Mucosa of stomach (tissue), 1 donor: ENCODE measurements at regions not wholly inside any gene's neighbourhood (a gene's known extent, or its start where the extent isn't known, plus 50 kb on each side); places are given as distances from the start of the nearest gene placed in this dataset.

Experiments used
- H3K27me3 ChIP-seq: one replicate; pipeline ENCODE4 v1.7.0; 2013; ENCODE audit warnings: mild to moderate bottlenecking, low read length; ENCODE audit not compliant: control insufficient read depth, insufficient read depth
- H3K36me3 ChIP-seq: one replicate; pipeline ENCODE4 v1.7.0; 2013; ENCODE audit warnings: low read length; ENCODE audit not compliant: control insufficient read depth, insufficient read depth
- H3K4me1 ChIP-seq: one replicate; pipeline ENCODE4 v1.7.0; 2013; ENCODE audit warnings: mild to moderate bottlenecking, low read length; ENCODE audit not compliant: control insufficient read depth, insufficient read depth
- H3K4me3 ChIP-seq: one replicate; pipeline ENCODE4 v1.7.0; 2013; ENCODE audit warnings: low read length
- H3K9ac ChIP-seq: one replicate; pipeline ENCODE4 v1.7.0; 2013; ENCODE audit warnings: mild to moderate bottlenecking, low read length, moderate library complexity
- H3K9me3 ChIP-seq: one replicate; pipeline ENCODE4 v1.7.0; 2013; ENCODE audit warnings: mild to moderate bottlenecking, low read length, moderate library complexity; ENCODE audit not compliant: control insufficient read depth
- donor health status: Pancreatic carcinoma.

GRCh38 chr1:60146884-60147283 is 73.3 kb upstream of the C1orf87 start:
- no peak overlapping the region for H3K9ac ChIP-seq
- no peaks in the 10 kb centered on the region for H3K27me3 ChIP-seq
- no peak overlapping the region for H3K4me3 ChIP-seq
- no peaks in the 10 kb centered on the region for H3K36me3 ChIP-seq
- no peaks in the 10 kb centered on the region for H3K9me3 ChIP-seq
- no peaks in the 10 kb centered on the region for H3K4me1 ChIP-seq

DNA sequence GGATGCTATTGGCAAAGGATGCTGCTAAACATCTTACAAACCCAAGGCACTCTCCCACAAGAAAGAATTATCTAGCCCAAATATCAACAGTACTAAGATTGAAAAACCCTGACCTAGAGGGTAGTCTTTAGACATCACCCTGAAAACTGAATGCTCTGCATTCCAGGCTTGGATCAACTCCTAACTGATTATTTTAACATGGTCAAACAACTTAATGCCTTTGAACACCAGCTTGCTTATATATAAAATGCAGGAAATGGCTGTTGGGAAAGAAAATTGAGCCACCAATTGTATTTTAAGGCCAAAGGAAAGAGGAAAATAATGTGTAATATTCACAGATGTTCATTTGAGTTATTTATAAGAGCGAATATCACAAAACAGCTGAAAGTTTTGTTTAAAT is 72.2 kb upstream of the C1orf87 start:
- Histone ChIP-seq H3K36me3 (no peaks in the 10 kb centered on the region), H3K9ac (no peak overlapping the region), H3K4me1 (no peaks in the 10 kb centered on the region), H3K9me3 (no peaks in the 10 kb centered on the region), H3K27me3 (no peaks in the 10 kb centered on the region), H3K4me3 (no peak overlapping the region)

DNA sequence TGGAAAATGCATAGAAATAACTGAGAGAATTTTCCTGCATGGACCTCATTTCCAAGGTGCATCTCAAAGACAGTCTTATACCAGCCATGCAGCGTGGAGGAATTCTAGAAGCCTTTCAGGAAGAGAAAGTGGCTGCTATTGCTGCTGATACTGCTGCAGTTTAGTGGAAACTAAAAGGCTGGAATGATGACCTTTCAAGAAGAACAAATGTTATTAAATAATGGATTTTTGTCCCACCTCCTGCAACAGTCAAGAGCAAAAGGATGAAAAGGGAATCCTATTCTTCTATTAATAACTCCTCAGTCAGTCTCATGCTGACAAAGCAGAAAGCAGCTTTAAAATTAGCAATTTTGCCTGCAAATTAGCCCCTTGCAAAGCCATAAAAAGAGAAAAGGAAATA is 68.2 kb upstream of the C1orf87 start:
- Histone ChIP-seq H3K36me3 (no peaks in the 10 kb centered on the region), H3K4me3 (no peak overlapping the region), H3K27me3 (no peaks in the 10 kb centered on the region), H3K9me3 (no peaks in the 10 kb centered on the region), H3K4me1 (no peaks in the 10 kb centered on the region), H3K9ac (no peak overlapping the region)

DNA sequence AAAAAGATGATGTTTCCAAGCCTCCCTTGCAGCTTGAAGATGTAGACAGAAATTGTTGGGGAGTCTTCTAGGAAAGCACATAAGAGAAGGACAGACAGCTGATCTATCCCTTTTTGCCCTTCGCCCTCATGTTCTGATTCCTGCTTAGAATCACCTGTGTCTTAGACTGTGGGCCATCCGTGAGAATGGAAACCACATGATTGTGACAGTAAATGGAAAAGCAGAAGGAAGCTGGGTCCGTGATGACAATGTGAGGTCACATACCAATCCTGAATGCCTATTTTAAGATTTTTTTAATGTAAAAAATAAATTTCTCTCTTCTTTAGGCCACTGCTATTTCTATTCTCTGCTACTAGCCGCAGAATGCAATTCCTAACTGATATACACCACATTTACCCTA is 67.7 kb upstream of the C1orf87 start:
- no peak overlapping the region for H3K4me3 ChIP-seq
- H3K27me3 ChIP-seq: no peaks in the 10 kb centered on the region
- H3K36me3 ChIP-seq: no peaks in the 10 kb centered on the region
- no peak overlapping the region for H3K9ac ChIP-seq
- no peaks in the 10 kb centered on the region for H3K4me1 ChIP-seq
- H3K9me3 ChIP-seq: no peaks in the 10 kb centered on the region

GRCh38 chr1:60137406-60137805 is 63.8 kb upstream of the C1orf87 start:
- no peak overlapping the region for H3K9ac ChIP-seq

DNA sequence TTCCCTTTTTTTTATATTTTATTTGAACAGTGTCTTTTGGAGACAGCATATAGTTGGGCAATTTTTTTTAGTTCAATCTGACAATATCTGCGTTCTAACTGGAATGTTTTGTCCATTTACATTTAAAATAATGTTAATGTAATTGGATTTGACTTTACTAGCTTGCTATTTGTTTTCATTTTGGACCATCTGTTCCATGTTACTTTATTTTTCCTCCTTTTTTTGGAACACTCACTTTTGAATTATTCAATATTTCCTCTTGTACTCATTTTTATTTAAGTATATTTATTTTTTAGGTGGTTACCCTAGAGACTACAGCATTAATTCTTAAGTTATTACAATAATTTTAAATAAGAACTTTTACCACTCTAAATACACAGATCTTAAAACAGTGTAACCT is 62.8 kb upstream of the C1orf87 start:
- Histone ChIP-seq H3K4me3 (no peak overlapping the region), H3K27me3 (no peaks in the 10 kb centered on the region), H3K9me3 (no peaks in the 10 kb centered on the region), H3K9ac (no peak overlapping the region), H3K36me3 (no peaks in the 10 kb centered on the region), H3K4me1 (no peaks in the 10 kb centered on the region)

More at GRCh38 chr1:60137406-60137805, 63.8 kb upstream of the C1orf87 start:
- Histone ChIP-seq H3K27me3 (no peaks in the 10 kb centered on the region), H3K9me3 (no peaks in the 10 kb centered on the region), H3K4me3 (no peak overlapping the region), H3K4me1 (no peaks in the 10 kb centered on the region), H3K36me3 (no peaks in the 10 kb centered on the region)

DNA sequence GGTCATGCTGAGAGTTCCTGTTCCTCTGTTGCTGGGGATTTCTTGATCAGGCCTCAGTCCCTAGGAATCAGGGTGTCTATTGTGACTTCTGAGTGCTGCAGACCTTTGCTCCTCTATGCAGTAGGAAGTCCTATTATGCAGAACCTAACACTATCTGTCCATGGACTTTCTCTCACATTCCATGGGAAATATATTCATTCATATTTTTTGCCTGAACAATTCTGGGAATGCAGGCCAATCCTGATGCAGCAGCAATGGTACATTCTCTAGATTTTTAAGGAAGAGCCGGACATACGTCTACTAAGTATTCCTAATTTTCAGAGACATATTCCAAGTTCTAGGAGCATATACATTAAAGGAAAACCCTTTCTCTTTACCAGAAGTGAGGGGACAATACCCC is 61.1 kb upstream of the C1orf87 start:
- Histone ChIP-seq H3K9me3 (no peaks in the 10 kb centered on the region), H3K4me3 (no peak overlapping the region), H3K9ac (no peak overlapping the region), H3K27me3 (no peaks in the 10 kb centered on the region), H3K36me3 (no peaks in the 10 kb centered on the region), H3K4me1 (no peaks in the 10 kb centered on the region)

- no peaks in the 10 kb centered on the region for H3K36me3 ChIP-seq
- no peaks in the 10 kb centered on the region for H3K9me3 ChIP-seq
- H3K27me3 ChIP-seq: no peaks in the 10 kb centered on the region
- H3K4me3 ChIP-seq: no peak overlapping the region
- no peak overlapping the region for H3K9ac ChIP-seq
- no peaks in the 10 kb centered on the region for H3K4me1 ChIP-seq
These were observed 60.3 kb upstream of the C1orf87 start for GRCh38 chr1:60133848-60134247.

- Histone ChIP-seq H3K36me3 (no peaks in the 10 kb centered on the region), H3K4me3 (no peak overlapping the region), H3K9me3 (no peaks in the 10 kb centered on the region), H3K27me3 (no peaks in the 10 kb centered on the region), H3K9ac (no peak overlapping the region), H3K4me1 (no peaks in the 10 kb centered on the region)
These were observed 59.6 kb upstream of the C1orf87 start for GRCh38 chr1:60133000-60133673.

DNA sequence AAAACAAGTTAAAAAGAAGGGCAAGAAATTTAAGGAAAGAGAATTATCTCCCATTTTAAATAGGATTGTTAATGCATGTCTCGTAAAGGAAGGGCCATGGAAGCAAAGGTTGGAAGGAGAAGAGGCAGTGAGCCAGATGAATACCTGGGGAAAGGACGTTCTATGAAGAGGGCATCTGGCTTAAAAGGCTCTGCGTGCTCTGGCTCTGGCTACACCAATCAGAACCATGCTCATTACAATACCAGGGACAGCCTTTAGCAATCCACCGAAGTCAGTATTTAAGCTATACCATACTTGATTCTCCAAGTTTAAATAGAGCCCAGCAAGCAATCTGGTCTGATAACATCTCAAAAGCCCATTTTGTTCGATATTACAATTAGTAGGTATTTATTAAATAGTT is 58.5 kb upstream of the C1orf87 start:
- H3K36me3 ChIP-seq: no peaks in the 10 kb centered on the region
- no peak overlapping the region for H3K4me3 ChIP-seq
- H3K27me3 ChIP-seq: no peaks in the 10 kb centered on the region
- no peak overlapping the region for H3K9ac ChIP-seq
- H3K4me1 ChIP-seq: no peaks in the 10 kb centered on the region
- no peaks in the 10 kb centered on the region for H3K9me3 ChIP-seq

DNA sequence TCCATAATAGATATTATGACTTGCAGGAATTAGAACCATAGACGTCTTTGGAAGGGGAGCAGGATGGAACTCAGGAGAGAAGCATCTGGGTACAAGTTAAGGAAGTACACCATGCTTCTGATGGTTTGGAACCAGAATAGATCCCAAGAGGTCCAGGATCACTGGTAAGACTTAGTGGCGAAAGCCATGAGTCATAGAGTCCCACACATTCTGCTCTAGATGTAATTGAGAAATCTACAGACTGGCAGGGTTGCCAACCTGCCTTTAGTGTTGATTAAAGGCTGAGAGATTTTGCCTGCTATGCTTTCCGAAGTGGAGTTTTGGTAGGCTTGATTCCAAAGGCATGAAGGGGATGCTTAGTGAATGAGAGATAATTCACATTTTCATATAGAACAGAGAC is 57.1 kb upstream of the C1orf87 start:
- no peaks in the 10 kb centered on the region for H3K4me1 ChIP-seq

GRCh38 chr1:60129911-60130310 is 56.3 kb upstream of the C1orf87 start:
- no peaks in the 10 kb centered on the region for H3K36me3 ChIP-seq
- H3K4me1 ChIP-seq: no peaks in the 10 kb centered on the region
- no peak overlapping the region for H3K4me3 ChIP-seq
- no peak overlapping the region for H3K9ac ChIP-seq
- H3K9me3 ChIP-seq: no peaks in the 10 kb centered on the region
- no peaks in the 10 kb centered on the region for H3K27me3 ChIP-seq

More for the DNA sequence above, 57.1 kb upstream of the C1orf87 start:
- Histone ChIP-seq H3K27me3 (no peaks in the 10 kb centered on the region), H3K36me3 (no peaks in the 10 kb centered on the region), H3K9me3 (no peaks in the 10 kb centered on the region), H3K9ac (no peak overlapping the region), H3K4me3 (no peak overlapping the region)

DNA sequence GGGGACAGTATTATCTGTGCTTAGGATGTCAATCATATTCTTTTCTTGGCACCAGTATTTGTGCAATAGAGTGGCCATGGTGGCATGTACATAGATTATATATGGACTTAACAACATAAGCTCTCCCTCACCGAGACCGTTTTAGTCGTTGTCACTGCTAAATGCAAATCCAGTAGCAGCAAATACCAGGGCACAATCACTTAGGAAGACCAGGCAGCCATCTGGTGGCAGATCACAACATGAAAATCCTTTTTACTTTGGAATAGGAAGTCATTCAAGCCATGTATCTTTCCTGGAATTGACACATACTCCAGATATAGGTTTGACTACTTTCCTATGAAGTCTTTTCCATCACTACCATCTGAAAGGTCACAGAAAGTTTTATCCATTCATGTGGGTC is 53.2 kb upstream of the C1orf87 start:
- Histone ChIP-seq H3K9me3 (no peaks in the 10 kb centered on the region), H3K36me3 (no peaks in the 10 kb centered on the region), H3K4me3 (no peak overlapping the region), H3K27me3 (no peaks in the 10 kb centered on the region), H3K4me1 (no peaks in the 10 kb centered on the region), H3K9ac (no peak overlapping the region)
